ENCODE measurements at regions not wholly inside any gene's neighbourhood (a gene's known extent, or its start where the extent isn't known, plus 50 kb on each side); places are given as distances from the start of the nearest gene placed in this dataset.

- no peak for DNase-seq (ENCODE audit: low spot score)
These were observed 68.3 kb downstream of the CEBPB start for GRCh38 chr20:50258790-50259483.

DNA sequence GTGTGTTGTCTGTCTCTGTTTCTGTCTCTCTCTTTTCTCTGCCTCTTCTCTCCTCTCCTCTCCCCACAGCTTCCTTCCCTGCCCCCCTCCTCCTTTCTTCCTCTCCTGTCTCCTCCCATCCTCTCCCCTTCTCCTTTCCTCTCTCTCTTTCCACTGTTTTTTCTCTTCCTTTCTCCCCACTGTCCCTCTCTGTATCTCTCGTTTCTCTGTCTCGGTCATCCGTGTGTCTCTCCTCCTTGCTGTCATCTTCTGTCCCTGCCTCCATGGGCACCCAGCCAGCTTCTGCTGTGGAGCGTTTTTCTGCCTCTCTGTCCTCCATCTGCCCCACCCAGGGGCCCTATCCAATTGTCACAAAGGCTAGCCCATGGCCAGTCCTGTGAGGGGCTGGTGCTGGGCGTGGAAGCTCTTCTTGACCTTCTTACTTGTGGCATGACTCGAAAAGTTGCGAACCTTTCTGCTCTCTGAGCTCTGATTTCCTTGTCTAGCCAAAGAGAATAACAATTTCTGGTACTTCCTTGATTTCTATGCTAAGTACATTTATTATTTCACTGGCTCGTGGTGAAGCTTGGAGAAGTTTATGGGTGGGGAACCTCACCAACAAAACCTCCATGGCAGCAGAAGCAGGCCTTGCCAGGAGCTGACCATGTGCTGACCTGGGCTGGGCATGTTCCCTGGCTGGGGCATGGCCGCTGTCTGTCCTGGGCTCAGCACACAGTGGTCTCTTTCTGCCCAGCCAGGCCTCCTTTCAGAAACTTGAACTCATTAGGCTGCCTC is 69.3 kb downstream of the CEBPB start:
- no peak for DNase-seq (ENCODE audit: low spot score)

- DNase-seq (ENCODE audit: low spot score) = no peak
These were observed 70.0 kb downstream of the CEBPB start for GRCh38 chr20:50260479-50261221.

GRCh38 chr20:50261471-50262212 is 71.0 kb downstream of the CEBPB start:
- DNase-seq (ENCODE audit: low spot score) = no peak

- DNase-seq (ENCODE audit: low spot score) = no peak
These were observed 73.2 kb downstream of the CEBPB start for GRCh38 chr20:50263831-50264230.

- DNase-seq (ENCODE audit: low spot score) = no peak
These were observed 74.0 kb downstream of the CEBPB start for GRCh38 chr20:50264534-50265145.

DNA sequence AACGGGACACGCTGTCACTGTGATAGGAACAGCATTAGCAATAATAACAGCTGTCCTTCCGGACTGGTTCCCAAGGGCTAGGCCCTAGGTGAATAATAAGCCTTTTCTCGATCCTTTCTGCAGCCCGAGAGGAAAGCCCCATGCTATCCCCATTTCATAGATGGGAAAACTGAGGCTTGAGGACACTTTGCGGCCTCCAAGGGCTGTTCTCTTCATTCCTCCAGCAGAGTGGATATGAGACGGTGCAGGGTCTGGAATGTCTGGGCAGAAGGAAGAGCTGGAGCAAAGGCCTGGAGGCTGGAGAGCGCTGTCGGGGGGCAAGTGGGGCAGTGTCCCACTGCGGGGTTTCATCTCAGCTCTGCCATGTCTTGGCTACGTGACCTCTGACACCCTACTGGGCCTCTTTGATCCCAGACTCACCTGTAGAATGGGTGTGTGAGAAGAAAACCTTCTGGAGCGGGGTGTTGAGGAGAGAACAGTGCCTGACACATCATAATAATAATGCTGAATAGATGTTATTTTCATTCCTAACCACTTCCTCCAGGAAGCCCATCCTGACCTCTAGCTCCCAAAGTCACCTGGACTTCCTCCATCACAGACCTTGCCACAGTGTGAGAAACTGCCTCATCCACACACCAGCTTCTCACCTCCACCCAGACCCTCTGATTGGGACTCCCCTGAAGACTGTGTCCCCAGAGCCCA is 74.8 kb downstream of the CEBPB start:
- DNase-seq (ENCODE audit: low spot score) = no peak

- no peak for DNase-seq (ENCODE audit: low spot score)
These were observed 75.8 kb downstream of the CEBPB start for GRCh38 chr20:50266293-50267040.

DNA sequence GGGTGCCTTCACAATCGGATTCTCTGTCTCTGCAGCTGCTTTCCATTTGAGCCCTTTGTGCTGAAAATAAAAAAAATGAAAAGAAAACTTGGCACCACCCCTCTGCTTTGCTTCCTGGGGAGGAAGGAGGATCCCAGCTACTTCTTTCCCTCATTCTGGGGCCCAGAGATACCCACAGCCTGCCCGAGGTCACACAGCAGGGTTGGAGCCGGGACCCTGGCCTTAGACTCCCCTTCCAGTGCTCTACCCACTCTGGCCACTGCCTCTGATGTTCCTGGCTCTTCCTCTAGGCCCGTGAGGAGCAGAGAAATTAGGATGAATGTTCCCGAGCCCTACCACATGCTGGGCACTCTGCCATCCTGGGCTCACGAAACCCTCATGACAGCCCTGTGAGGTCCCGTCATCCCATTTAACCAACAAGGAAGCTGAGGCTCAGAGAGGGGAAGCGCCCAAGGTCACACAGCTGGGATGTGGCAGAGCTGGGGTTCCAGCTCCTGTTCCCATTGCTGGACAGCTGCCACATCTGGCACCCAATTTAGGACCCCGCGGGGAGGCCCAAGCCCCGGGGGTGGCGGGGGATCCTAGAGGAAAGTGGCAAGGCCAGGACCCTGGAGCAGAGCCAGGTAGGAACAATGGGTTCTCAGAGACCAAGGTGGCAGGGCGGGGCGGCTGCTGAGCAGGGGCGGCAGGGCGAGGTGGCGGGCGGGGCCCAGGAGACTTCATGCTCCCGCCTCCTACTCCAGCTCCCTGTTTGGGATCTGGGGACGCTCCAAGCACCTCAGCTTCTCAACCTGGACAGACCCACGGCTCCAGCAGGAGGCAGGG is 76.6 kb downstream of the CEBPB start:
- DNase-seq (ENCODE audit: low spot score) = no peak

DNA sequence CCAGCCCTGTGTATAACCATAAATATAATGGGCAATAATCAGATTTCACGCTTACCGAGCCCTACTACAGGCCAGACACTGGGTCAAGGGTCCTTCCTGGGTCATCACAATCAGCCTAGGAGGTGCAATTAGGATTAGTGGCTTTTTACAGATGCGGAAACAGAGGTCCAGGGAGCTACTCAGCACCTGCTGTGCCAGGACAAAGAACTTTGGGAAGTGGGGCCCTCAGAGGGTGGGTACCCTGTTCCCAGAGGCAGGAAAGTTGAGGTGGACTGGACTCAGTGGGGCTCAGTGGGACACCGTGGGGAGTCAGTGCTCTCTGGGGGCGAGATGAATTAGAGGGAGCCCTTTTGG is 77.2 kb downstream of the CEBPB start:
- DNase-seq (ENCODE audit: low spot score) = no peak

DNA sequence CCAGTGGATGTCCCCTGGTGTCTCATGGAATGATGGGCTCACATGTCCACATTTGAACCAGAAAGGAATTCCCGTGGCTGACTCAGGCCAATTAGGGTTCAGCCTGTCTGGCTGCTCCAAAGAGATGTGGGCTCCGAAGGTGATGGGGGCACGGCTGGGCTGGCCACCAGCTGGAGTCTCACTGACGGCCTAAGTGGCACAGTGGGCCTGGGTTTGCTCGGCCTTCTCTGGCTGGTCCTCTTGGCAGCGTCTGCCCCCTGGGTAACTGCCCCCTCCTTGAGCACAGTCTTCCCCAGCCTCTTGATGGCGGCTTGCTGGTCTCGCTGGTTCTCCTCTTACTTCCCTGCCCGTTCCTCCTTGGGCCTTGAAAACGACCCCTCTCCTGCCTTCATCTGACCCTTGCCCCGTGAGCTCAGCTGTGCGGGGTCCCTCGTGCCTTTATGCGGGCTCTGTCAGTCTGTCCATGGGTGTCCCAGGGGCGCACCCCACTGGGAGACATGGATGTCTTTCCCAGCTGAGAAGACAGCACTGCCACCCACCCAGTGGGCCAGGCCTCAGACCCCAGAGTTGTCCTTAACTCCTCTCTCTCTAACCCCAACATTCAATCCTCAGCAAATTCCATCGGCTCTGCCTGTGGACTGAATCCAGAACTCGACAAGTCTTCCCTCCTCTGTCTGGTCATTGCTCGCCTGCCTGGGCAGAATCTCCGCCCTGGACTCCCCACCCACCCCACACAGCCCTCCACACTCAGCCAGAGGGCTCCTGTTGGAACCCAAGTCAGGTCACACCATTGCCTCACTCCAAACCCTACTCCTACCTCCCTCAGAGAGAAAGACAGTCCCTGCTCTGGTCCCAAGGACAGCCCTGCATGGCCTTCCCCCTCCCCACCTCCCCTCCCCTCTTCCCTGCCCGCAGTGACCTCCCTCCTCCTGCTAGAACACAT is 78.7 kb downstream of the CEBPB start:
- no peak for DNase-seq (ENCODE audit: low spot score)

GRCh38 chr20:50270034-50270395 is 79.4 kb downstream of the CEBPB start:
- DNase-seq (ENCODE audit: low spot score) = no peak

GRCh38 chr20:50270569-50270968 is 79.9 kb downstream of the CEBPB start:
- no peak for DNase-seq (ENCODE audit: low spot score)

- no peak for DNase-seq (ENCODE audit: low spot score)
These were observed 80.5 kb downstream of the CEBPB start for GRCh38 chr20:50271176-50271575.

DNA sequence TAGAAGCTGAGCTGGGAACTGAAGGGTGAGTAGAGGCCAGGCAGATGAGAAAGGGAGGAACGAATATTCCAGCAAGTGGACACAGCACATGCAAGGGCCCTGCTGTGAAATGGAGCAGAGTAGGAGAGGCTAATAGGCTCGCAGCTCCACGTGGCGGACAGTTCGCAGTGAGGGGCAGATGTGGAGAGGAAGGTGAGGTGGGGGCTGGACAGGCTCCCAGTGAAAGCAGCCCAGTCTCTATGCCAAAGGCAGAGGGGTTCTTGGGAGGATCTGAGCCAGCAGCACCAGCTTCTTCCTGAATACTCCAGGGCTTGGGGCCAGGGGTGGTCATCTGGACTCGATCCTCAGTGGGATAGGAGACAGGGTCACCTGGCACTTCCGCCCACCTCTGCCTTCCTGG is 81.0 kb downstream of the CEBPB start:
- DNase-seq (ENCODE audit: low spot score) = no peak

GRCh38 chr20:50272030-50272723 is 81.5 kb downstream of the CEBPB start:
- DNase-seq (ENCODE audit: low spot score) = no peak

DNA sequence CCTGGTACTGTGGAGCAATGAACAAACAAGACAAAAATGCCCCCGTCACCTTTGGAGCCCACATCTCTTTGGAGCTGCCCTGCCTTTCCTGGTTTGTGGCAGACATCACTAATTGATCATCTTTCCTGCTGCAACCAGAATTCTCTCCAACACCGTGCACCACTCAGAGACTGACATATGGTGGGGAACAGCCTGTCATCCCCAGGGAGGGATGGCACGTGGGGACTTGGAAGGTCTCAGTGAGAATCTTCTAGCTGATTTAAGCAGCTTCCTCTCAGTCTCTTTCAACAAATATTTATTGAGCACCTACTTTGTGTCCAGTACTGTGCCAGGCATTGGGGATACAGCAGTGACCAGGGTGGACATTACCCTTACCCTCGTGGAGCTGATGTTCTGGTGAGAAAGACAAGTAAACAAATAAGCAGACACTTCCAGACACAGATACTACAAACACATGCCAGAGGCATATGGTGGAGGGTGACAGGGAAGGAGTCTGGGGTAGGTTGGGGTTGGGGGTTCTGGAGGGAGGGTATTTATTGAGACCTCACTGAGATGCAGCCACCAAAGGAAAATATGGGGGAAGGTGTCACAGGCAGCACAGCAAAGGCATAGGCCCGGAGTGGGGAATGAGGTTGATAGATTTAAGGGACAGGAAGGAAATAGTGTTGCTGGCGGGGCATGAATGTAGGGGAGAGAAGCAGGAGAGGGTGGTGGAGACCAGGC is 82.3 kb downstream of the CEBPB start:
- no peak for DNase-seq (ENCODE audit: low spot score)

Data from germinal center (tissue), 1 donor.